ENCODE measurements at regions not wholly inside any gene's neighbourhood (a gene's known extent, or its start where the extent isn't known, plus 50 kb on each side); places are given as distances from the start of the nearest gene placed in this dataset.
A peak's percentile ranks its signal among the peaks of the same experiment; 100 is the strongest.

DNA sequence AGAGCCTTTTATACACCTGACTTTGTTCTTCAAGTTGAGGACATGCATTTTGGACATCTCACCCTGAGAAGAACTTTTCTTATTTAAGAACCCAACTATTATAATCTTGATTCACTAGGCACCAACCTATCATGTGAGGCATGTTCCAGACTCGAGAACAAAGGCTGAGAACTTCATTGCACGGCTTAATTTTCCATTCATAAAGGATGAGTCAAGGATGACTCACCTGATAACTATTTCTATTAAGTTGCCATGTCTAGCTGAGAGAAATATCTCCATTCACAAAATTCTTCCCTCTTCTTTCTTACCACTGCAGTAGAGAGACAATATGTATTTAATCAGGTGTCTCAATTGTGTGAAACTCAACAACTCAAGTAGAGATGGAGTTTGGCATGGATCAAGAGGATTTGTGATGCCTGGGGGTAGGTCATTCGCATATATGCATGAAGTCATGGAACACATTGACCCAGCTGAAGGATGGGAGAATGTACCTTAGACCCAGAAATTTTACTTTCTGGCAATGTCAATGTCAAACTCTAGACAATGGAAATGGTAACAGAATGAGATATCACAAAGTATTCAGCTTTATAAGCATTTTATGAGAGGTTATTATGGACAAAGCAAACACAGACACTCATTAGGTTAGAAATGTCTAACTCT lies 173.2 kb upstream of the PRNP start:
- ATAC-seq, result peak; percentile 85

DNA sequence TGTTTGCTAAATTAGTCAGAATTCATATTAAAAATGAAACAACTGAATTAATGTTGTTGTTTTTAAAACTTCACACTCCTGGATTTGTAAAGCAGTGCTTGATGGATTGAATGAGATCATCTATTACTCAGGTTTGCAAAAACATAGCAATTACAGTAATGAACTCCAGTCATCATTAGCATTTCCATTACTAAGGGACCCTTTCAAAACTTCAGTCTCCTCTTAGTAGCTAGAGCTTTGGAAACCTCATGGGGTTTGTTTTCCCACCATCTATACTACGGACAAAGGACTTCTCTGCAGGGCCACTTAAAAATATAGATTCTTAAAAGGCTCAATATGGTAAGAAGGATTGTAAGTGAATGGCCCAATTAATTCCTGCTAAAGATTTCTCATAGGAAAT lies 174.5 kb upstream of the PRNP start:
- ATAC-seq, result no peak

DNA sequence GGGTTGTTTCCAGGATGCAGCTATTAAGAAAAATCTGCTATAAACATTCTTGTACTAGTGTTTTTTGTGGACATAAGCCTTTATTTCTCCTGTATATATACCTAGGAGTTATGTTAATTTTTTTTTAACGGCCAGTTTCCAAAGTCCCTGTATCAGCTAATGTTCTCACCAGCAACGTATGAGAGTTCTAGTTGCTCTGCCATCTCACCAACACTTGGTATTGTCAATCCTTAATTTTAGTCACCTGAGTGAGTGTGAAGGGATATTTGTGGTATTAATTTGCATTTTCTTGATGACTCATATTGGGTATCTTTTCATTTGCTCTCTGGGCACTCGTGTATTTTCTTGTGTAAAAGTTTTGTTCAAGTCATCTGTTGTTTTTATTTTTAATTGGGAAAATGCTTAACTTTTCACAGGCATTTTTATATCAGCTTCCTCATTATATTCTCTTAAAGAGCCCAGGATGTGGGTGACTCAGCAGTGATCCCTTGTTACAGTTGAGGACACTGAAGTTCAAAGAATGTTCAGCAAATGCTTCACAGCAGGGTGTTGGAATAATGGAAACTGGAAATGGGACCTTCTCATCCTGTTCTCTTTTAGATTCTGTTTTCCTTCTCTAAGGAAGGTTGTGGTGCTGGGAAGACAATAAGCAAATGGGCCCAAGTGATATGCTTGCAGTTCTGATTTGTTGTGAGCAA lies 176.3 kb upstream of the PRNP start:
- ATAC-seq, result no peak

DNA sequence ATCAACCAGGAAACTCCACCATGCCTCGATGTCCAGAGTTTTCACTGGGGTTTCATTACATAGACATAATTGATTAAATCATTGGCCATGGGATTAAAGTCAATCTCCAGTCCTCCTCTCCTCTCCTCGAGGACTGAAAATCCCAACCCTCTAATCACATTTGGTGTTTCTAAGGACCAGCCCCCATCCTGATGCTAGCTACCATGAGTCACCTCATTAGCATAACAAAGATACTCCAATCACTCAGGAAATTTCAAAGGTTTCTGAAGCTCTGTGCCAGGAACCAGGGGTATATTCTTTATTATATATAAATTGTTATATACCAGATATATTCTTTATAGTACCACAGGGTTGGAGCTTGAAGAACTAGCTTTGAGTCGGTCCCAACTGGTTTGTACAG lies 177.5 kb upstream of the PRNP start:
- ATAC-seq, result no peak

DNA sequence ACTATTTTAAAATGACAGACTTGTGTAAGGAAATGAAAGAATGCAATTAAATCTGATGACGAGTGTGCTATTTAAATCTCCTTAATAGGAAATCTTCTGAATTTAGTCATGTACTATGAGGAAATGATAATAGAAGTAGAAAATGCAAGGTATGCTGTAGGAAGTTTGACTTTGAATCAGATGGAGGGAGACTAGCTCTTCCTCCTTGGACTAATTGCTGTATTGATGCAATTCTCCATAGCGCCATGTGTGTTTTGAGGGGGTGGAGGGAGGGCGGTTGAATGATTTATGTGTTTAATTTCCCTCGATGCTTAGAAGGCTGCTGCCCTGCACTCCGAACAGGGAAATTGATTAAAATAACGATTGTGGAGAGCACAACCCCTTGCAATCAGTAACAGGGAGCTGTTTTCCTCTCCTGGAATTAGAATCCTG lies 179.0 kb upstream of the PRNP start:
- peak; percentile 56 for ATAC-seq

DNA sequence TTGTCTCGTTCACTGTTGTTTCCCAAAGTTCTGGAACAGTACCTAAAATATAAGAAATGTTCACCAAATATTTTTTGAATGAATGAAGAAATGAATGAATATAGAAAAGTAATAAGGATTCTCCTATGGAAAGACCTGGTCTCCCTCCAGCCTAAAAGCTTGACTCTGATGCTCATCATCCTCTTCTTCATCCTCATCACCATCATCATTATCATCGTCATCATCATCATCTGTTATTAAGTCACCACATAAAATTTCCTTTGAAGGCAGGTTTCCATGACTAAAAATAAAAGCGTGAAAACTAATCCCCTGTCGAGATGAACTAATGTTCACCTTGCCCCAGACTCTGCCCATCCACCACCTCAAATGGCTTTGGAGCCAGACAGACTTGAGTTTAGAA lies 181.4 kb upstream of the PRNP start:
- no peak for ATAC-seq

DNA sequence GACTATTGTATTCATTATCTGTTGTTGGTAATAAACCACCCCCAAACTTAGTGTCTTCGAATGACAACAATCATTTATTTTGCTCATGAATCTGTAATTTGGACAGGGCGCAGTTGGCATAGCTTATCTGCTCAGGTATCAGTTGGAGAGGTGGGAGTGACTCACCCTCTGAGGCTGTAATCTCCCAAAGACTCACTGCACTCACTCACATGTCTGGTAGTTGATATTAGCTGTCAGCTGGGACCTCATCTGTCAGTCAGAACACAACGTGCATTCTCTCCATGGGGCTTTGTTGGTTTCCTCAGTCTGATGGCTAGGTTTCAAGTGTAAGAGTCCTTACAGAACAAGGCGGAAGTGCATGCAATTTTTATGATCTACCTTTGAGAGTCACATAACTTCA lies 183.5 kb upstream of the PRNP start:
- no peak for ATAC-seq

DNA sequence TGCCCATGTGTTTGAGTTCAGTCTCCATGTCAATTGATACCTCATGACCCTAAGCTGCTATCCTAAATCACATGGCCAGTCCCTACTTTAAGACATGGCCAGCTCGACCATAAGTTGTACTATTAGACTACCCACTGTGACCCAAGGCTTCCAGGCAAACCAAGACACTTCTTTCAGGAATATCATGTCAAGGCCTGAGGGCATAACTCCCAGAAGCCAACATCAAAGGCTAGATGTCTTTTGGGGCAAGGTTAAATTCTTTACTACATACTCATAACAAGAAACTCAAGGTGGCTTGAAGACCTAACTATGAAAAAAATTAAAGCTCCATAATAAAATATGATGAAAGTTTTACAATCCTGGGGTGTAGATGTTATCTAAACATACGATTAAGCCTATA lies 192.9 kb upstream of the PRNP start:
- ATAC-seq, result no peak

DNA sequence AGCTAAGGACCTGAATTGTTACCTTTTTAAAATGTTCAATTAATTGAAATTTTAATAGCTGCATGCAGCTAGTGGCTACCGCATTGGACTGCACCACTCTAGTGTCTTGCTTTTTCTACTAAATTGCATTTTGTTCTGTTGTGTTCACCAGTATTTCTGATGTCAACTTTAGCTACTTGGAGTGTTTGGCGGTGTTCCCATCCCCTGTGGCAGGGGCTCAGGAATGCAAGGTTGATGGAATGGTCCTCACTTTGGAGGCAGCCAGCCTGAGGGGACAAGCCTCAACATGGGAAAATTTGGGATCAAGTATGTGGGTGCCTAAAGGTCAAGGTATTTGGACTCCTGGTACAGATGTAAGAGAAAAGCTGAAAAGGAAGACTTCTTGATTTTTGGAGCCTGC lies 194.6 kb upstream of the PRNP start:
- ATAC-seq, result no peak

DNA sequence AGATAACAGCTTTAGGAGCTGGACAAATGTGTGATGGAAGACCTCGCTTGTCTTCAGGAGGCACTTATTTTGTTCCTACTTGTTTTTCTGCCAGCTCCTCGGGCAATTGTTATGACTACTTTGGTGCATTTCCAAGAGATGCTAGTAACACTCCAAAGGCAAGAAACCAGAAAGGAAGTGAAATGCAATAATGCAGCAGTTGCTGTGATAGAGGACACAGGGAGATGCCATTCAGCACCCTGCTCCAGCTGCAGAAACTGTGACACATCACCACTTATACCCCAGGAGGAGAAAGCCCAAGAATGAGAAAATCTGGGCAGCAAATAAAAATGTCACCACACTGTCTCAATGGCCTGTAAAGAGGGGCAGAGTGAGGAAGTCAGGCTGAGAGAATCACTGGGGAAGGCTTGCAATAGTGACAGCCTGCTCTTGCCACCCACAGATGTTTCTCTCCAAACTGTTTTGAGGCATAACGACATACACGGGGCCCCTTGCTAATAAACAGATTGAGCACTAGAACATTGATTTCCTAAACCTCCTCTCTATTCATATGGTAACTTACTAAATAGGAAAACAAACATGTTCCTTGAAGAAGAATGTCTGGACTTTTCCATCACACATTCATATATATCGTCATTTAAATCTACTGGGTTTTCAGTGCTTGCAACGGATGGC lies 195.5 kb upstream of the PRNP start:
- ATAC-seq, result no peak

DNA sequence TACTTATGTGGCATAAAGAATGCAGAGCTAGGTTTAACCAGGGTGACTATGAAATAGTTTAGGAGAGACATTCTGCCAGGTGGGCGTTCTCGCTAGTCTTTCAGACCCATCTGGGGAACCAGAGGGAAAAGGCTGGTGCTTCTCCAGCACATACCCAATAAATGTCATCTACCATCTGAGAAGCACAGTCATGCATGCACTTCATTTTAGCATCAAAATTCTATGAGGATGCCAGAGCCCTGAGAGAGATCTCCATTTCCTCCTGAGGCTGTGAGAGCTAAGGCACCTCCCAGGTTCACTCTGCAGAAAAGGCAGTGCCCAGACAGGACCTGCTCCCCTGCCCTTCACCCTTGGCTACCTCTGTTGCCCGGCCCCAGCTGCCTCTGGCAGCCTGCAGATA lies 196.2 kb upstream of the PRNP start:
- ATAC-seq, result no peak

DNA sequence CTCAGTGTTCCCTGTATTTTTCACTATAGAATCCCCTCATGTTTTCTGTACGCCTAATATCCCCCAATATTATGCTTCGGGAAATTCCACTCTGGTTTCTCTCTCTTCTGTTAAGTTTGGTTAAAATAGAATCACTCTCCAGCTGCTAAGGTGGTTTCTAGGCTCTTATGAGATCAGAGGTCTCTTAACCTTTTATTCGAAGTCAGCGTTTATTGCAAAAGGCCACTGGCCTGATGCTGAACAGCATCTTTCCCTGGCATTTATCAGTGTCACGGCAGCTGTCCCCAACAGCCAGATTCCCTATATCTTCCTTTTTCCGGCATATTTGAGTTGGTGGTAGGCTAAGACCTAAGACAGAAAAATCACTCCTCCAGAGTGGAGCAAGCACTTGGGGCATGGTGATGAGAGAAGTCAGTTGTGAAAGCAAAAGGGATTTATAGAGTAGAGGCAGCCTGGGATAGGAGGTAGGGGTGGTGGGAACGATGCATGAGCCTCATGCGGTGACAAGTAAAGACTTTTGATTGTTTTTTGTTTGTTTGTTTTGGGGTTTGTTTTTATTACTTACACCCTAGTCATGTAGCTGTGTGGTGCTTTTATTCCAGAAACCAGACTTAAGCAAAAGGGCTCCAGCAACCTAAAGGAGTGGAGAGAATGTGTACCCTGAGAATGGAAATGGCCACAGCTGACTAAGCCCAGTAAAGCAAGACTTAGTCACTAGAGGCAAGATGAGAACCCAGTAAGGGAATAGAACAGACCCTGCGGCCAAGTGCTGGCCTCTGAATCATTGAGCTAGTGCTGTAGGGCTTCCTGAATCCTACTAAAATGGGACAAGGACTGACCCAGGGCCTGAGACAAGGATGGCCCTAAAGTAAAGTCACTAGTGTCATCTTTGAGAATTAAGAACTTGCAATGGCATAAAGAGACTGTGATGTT lies 197.6 kb upstream of the PRNP start:
- no peak for ATAC-seq

DNA sequence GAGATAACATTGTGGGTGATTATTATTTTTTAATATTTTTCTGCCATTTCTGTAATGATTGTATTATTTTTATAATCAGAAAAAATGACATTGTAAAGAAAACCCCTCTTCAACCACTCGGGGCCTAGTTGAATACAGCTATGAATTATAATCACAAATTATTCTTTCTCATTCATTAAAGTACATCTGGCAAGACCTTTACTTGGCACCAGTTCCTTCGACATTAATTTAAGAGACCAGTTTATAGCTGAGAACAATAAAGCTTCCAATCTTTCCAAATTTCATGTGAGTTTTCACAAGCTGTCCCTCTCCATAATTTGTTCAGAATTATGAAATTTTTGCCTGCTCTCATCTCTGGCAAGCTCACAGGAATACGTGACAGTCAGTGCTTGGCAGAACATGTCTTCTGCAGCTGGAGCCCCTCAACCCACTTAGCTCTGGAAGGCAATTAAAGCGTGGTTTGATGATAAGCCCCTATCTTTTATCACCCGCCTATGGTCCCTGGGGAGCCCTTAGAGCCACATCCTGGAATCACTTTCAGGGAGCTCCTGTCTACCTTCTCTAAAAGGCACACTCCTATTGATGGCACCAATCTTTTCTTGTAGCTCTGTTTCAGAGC lies 201.8 kb upstream of the PRNP start:
- ATAC-seq, result no peak

DNA sequence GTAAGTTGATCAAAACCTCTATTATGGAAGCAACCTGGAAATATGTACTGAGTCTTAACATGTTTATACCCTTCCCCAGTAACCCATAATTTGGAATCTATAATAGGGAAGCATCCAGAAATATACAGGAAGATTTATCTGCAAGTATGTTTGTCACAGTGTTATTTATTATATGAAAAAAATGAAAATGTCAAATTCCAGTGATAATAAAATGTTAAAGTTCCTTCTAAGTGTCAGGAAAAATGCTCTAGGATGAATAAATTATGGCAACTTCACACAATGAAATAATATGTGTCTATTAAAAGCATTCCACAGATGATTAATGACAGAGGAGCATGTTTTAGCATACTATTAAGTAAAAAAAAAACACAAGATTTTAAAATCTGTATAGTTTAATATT lies 202.3 kb upstream of the PRNP start:
- ATAC-seq, result no peak

DNA sequence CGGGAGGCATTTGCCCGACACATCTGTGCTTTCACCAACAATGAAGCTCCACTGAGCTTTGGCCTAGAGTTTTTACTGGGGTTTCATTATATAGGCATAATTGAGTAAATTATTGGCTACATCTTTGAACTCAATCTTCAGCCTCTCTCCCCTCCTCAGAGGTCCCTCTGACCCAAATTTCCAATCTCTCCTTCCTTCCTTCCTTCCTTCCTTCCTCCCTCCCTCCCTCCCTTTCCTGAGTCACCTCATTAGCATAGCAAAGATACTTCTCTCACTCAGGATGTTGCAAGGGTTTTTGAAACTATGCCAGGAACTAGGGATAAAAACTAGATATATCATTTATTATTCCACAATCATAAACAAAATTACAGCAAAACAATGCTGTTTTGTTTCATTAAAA lies 202.8 kb upstream of the PRNP start:
- ATAC-seq, result no peak

DNA sequence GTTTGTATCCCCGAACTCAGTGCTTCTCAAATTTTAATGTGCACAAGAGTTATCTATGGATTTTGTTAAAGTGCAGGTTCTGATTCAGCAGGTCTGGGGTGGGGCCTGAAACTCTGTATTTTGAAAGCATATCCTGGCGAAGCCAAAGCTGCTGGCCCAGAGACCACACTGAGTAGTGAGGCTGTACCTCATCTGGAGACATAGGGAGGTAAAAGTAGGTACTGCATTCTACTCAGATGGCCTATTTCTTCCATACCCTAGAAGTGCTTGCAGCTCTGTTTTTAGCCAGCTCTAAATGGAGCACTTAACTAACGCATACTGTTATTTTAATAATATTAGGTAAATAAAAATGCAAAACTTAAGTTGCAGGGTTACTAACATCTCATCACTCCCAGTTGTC lies 206.2 kb upstream of the PRNP start:
- ATAC-seq, result no peak

DNA sequence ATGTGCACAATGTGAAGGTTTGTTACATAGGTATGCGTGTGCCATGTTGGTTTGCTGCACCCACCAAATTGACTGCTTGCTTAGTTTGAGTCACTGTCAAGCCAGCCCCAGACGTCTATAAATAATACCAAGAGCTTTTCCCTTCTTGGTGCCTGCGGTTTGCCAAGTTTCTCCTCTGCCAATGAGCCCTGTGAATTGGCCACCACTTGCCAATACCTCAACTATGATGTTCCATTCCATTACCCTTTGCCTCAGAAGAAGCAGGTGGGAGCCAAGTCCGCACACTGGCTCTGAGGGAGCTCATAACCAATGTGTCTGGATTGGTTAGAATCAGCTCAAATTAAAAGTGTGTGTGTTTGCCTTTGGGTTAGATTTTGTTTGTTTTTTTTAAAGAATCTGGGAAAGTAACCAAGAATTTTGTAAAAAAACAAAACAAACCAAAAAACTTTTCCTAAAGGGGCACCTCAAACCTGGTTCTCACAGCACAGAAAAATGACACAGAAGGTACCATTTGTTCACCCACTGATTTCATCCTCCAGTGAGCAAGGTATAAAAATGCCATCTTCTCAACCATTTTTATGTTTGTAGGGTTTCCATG lies 209.3 kb upstream of the PRNP start:
- no peak for ATAC-seq

DNA sequence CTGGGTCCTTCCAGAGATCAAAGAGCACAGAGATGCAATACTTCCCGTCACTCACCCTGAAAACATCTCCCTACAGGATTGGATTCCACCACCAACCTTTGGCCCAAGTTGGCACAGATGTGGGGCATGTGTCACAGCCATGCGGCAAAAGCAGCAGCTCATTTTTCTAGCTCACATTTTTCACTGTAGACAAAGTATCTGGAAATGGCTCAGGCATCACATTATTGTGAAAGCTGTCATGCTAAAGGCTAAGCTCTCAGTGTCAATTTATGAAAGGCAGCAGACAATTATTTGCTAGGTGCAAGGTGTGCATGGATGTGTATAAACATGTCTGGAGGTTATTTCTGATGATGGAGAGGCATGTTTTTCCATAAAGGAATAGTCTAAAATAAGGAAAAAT lies 213.3 kb upstream of the PRNP start:
- ATAC-seq, result no peak

DNA sequence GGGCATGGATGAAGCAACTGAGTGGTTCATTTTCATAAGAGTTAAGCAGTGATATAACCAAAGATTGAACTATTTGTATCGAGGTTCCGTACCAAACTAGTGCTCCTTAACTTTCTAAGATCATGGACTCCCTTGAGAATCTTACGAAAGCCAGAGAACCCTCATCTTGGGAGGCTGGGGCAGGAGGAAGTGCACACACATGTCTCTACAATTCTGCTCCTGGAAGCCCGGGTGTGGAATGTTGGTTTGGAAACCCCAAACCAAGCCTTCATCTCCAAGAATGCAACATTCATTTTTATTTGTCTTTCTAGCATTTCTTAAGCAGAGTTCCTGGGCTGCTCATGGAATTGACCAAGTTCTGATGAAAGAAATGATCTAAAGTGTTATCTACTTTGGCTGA lies 215.0 kb upstream of the PRNP start:
- no peak for ATAC-seq

DNA sequence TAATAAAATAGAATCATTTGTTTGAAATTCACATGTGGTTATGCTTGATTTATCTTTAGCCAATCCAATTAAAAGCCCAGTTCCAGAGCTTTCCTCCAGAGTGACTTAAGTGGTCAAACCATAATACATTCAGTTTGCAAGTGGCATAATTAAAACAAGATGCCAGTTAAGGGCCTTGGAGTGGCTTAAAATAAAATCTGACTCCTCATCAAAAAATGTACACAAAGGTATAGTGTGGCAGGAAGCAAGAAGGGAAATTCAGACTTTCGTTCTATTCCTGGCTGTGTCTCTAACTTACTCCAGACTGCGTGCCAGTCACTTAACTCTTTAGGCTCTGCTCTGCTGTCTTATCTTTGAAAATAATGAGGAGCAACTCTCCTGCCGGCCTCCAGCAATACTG lies 215.9 kb upstream of the PRNP start:
- no peak for ATAC-seq

DNA sequence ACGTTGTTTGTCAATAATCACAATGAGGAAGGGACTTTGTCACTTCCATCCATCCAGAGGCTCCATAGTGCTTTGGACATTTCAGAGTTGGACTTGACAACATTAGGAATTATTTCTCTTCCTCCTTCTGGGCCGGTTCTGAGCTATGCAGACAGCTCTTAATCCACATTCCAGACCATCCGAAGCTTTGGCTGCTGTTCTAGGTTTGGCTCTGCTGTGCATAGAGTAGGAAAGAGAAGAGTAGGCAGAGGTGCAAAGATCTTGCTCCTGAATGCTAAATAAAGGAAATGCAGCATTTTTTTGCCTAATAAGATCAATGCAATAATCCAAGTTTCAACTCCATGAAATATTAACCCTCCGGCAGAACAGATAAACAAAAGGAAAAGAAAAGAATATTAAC lies 216.3 kb upstream of the PRNP start:
- ATAC-seq, result no peak

DNA sequence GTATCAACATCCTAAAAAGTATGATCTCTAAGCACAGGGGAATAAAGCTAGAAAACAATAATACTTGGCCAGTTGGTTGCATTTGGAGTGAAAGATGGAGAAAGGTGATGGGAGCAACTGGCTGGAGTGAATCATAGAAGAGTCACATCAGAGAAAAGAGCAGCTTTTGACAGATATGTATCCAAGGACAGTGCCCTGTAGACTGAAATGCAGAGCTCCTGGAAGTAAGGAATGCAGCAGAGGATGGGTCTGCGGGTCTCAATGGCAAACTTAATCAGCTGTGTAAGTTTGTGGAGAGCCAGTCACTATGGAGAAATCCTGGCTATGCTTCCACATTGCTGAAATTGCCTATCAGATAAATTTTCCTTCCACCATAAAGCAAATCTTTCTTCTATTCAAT lies 218.1 kb upstream of the PRNP start:
- ATAC-seq, result no peak

All from esophagus mucosa (tissue), 1 donor.